WTC11 (cell line): ENCODE measurements at regions not wholly inside any gene's neighbourhood (a gene's known extent, or its start where the extent isn't known, plus 50 kb on each side); places are given as distances from the start of the nearest gene placed in this dataset.

Source experiments
- CREB1 ChIP-seq: sonication (generic); formaldehyde crosslinking; IDR thresholded peaks from 2 replicates; pipeline ENCODE4 v1.8.0; 2023; ENCODE audit warnings: mild to moderate bottlenecking, missing genetic modification reagents
- CTCF ChIP-seq: fragments of 200-600 bp; IDR thresholded peaks from 2 replicates; pipeline ENCODE4 v1.8.0; 2022; ENCODE audit warnings: antibody characterized with exemption
- E2F1 ChIP-seq: sonication (generic); formaldehyde crosslinking; IDR thresholded peaks from 2 replicates; pipeline ENCODE4 v1.8.0; 2022; ENCODE audit warnings: mild to moderate bottlenecking, missing genetic modification reagents
- FOXP4 ChIP-seq: sonication (generic); formaldehyde crosslinking; IDR thresholded peaks from 2 replicates; pipeline ENCODE4 v1.8.0; 2022; ENCODE audit warnings: mild to moderate bottlenecking, missing genetic modification reagents
- MAX ChIP-seq: sonication (generic); formaldehyde crosslinking; IDR thresholded peaks from 2 replicates; pipeline ENCODE4 v1.8.0; 2022; ENCODE audit warnings: mild to moderate bottlenecking, missing genetic modification reagents
- MLX ChIP-seq: sonication (generic); formaldehyde crosslinking; IDR thresholded peaks from 2 replicates; pipeline ENCODE4 v1.8.1; 2023; ENCODE audit warnings: mild to moderate bottlenecking, missing genetic modification reagents, moderate library complexity
- PREB ChIP-seq: sonication (generic); formaldehyde crosslinking; IDR thresholded peaks from 2 replicates; pipeline ENCODE4 v1.8.1; 2022; ENCODE audit warnings: mild to moderate bottlenecking, missing genetic modification reagents, moderate library complexity, borderline replicate concordance
- SMAD4 ChIP-seq: sonication (generic); formaldehyde crosslinking; IDR thresholded peaks from 2 replicates; pipeline ENCODE4 v1.8.0; 2022; ENCODE audit warnings: mild to moderate bottlenecking, missing genetic modification reagents
- SP1 ChIP-seq: sonication (generic); formaldehyde crosslinking; conservative IDR thresholded peaks from 2 replicates; pipeline ENCODE4 v1.8.1; 2022; ENCODE audit warnings: missing genetic modification reagents
- STAT6 ChIP-seq: sonication (generic); formaldehyde crosslinking; conservative IDR thresholded peaks from 2 replicates; pipeline ENCODE4 v1.8.1; 2023; ENCODE audit warnings: mild to moderate bottlenecking, low read depth, missing genetic modification reagents, moderate library complexity
- USF2 ChIP-seq: sonication (generic); formaldehyde crosslinking; IDR thresholded peaks from 2 replicates; pipeline ENCODE4 v1.8.1; 2023; ENCODE audit warnings: mild to moderate bottlenecking, missing genetic modification reagents, moderate library complexity
- ZNF263 ChIP-seq: sonication (generic); formaldehyde crosslinking; IDR thresholded peaks from 2 replicates; pipeline ENCODE4 v1.8.1; 2022; ENCODE audit warnings: low read depth, mild to moderate bottlenecking, moderate library complexity, missing genetic modification reagents
- ZNF396 ChIP-seq: fragments of 250-450 bp; sonication (Bioruptor Pico); IDR thresholded peaks from 2 replicates; pipeline ENCODE4 v1.8.0; 2021; ENCODE audit warnings: mild to moderate bottlenecking, moderate library complexity, borderline replicate concordance

- no peak for TF ChIP-seq CTCF
- no peak for TF ChIP-seq E2F1 (CRISPR knock-in tag)
- no peak for TF ChIP-seq FOXP4
- TF ChIP-seq ZNF396 (CRISPR knock-in tag), result no peak
- no peak for TF ChIP-seq PREB (CRISPR knock-in tag)
- no peak for TF ChIP-seq MLX
- no peak for TF ChIP-seq ZNF263 (CRISPR knock-in tag)
- TF ChIP-seq CREB1 (CRISPR knock-in tag), result no peak
- no peak for TF ChIP-seq SP1
- no peak for TF ChIP-seq USF2
- TF ChIP-seq MAX (CRISPR knock-in tag), result no peak
- no peak for TF ChIP-seq STAT6 (CRISPR knock-in tag)
- TF ChIP-seq SMAD4 (CRISPR knock-in tag), result no peak
Observed at GRCh38 chr1:79819140-79819539, 812.6 kb upstream of the ADGRL4 start.
